PC-3 (cell line): ENCODE measurements at regions not wholly inside any gene's neighbourhood (a gene's known extent, or its start where the extent isn't known, plus 50 kb on each side); places are given as distances from the start of the nearest gene placed in this dataset.

Experiments used
- EZH2 ChIP-seq: fragments of 300-600 bp; sonication (generic); IDR thresholded peaks from one replicate; pipeline ENCODE4 v1.6.1; 2017; ENCODE audit warnings: antibody characterized with exemption, mild to moderate bottlenecking, low read length; ENCODE audit not compliant: unreplicated experiment
- EZH2phosphoT487 ChIP-seq: fragments of 300-600 bp; sonication (generic); IDR thresholded peaks from 2 replicates; pipeline ENCODE4 v1.6.1; 2018; ENCODE audit warnings: mild to moderate bottlenecking, antibody characterized with exemption, low read length, borderline replicate concordance
- TF ChIP-seq, protein P1 (sequence below): fragments of 300-600 bp; sonication (generic); conservative IDR thresholded peaks from 2 replicates; pipeline ENCODE4 v1.5.1; 2017; ENCODE audit warnings: antibody characterized with exemption, low read depth, mild to moderate bottlenecking, low read length

DNA sequence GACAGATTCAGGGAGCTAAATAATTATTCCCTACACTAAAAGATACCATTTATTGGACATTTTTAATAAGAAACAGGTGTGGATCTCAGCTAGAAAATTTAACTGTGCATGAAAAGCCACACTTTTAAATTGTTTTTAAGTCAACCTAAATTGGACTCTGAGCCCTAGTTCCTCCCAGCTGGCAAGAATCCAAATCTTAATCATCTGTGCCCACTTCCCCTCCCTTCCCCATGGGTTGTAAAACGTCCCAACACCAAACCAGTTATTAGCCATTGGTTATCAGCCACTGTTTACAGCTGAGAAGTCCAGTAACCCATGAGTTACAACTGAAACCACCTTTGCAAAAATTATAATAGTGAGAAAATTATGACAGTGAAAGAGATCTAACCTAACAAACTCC lies 125.6 kb upstream of the S100G start:
- TF ChIP-seq, protein P1, sequence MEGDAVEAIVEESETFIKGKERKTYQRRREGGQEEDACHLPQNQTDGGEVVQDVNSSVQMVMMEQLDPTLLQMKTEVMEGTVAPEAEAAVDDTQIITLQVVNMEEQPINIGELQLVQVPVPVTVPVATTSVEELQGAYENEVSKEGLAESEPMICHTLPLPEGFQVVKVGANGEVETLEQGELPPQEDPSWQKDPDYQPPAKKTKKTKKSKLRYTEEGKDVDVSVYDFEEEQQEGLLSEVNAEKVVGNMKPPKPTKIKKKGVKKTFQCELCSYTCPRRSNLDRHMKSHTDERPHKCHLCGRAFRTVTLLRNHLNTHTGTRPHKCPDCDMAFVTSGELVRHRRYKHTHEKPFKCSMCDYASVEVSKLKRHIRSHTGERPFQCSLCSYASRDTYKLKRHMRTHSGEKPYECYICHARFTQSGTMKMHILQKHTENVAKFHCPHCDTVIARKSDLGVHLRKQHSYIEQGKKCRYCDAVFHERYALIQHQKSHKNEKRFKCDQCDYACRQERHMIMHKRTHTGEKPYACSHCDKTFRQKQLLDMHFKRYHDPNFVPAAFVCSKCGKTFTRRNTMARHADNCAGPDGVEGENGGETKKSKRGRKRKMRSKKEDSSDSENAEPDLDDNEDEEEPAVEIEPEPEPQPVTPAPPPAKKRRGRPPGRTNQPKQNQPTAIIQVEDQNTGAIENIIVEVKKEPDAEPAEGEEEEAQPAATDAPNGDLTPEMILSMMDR = no peak
- no peak for TF ChIP-seq EZH2
- no peak for TF ChIP-seq EZH2phosphoT487
